Naive thymus-derived CD8-positive, alpha-beta T cell (primary cell): ENCODE measurements at regions not wholly inside any gene's neighbourhood (a gene's known extent, or its start where the extent isn't known, plus 50 kb on each side); places are given as distances from the start of the nearest gene placed in this dataset.

ENCODE experiments used
- ATAC-seq, 2 donors: fragments of 150-1000 bp; cut with Tn5 transposase in 1 of 2; sonication (Bioruptor Pico), chemical (Tn5 transposase) in 1 of 2; 1 replicate in 1 of 2; 2 replicates in 1 of 2; pipeline ENCODE4 v1.10.0; 2021; ENCODE audit warnings: mild to moderate bottlenecking in 2 of 2, moderate library complexity in 2 of 2
- POLR2A ChIA-PET: fragments of 350-600 bp; sonication (Branson Sonifier 250); formaldehyde crosslinking; loops from one replicate; lab custom pipeline; 2021; ENCODE audit warnings: antibody characterized with exemption; lab: Charles Lee
- DNase-seq, 10 donors: peaks; one replicate each; pipeline versions ENCODE4 v3.0.0 to v3.0.0-alpha.2; 2020 to 2022
- H3K27ac Mint-ChIP-seq, 10 donors: one replicate each; pipeline ENCODE4 v1.8.0; 2020 to 2022; ENCODE audit warnings: mild to moderate bottlenecking in 10 of 10, mixed read lengths in 10 of 10, moderate library complexity in 4 of 10, inconsistent platforms in 1 of 10
- H3K27me3 Mint-ChIP-seq, 5 donors: one replicate each; pipeline ENCODE4 v1.8.0; 2021 to 2022; ENCODE audit warnings: mixed read lengths in 5 of 5
- H3K36me3 Mint-ChIP-seq, 3 donors: one replicate each; pipeline ENCODE4 v1.8.0; 2020 to 2022; ENCODE audit warnings: mixed read lengths in 3 of 3, mild to moderate bottlenecking in 2 of 3, inconsistent platforms in 1 of 3
- H3K4me1 Mint-ChIP-seq, 4 donors: one replicate each; pipeline ENCODE4 v1.8.0; 2021 to 2022; ENCODE audit warnings: mixed read lengths in 4 of 4
- H3K4me3 Mint-ChIP-seq, 10 donors: one replicate each; pipeline ENCODE4 v1.8.0; 2020 to 2022; ENCODE audit warnings: mild to moderate bottlenecking in 10 of 10, mixed read lengths in 10 of 10, moderate library complexity in 6 of 10, inconsistent platforms in 1 of 10
- H3K9me3 Mint-ChIP-seq, 9 donors: one replicate each; pipeline ENCODE4 v1.8.0; 2020 to 2022; ENCODE audit warnings: mixed read lengths in 9 of 9, mild to moderate bottlenecking in 3 of 9, inconsistent platforms in 1 of 9, moderate library complexity in 1 of 9

- POLR2A ChIA-PET, result no interaction called here
- H3K27me3 Mint-ChIP-seq, result peaks cover 6 to 19% (median 12%) of the 10 kb centered on the region in 5 donors
Observed at GRCh38 chr3:46124216-46125177, 83.6 kb downstream of the CCR1 start.

GRCh38 chr3:46123646-46124045 is 84.5 kb downstream of the CCR1 start:
- DNase-seq (no peak), ATAC-seq (no peak)
- peaks cover 0 to 3% (median 0%) of the 10 kb centered on the region in 9 donors for H3K9me3 Mint-ChIP-seq
- POLR2A ChIA-PET, result no interaction called here
- H3K36me3 Mint-ChIP-seq, result no peaks in the 10 kb centered on the region
- H3K4me3 Mint-ChIP-seq, result no peak overlapping the region
- H3K4me1 Mint-ChIP-seq, result peaks cover 0 to 2% (median 0%) of the 10 kb centered on the region in 4 donors
- peaks cover 6 to 22% (median 12%) of the 10 kb centered on the region in 5 donors for H3K27me3 Mint-ChIP-seq
- H3K27ac Mint-ChIP-seq, result no peak overlapping the region

More at GRCh38 chr3:46124216-46125177, 83.6 kb downstream of the CCR1 start:
- DNase-seq (no peak), ATAC-seq (no peak)
- Mint-ChIP-seq H3K36me3 (no peaks in the 10 kb centered on the region), H3K27ac (no peak overlapping the region), H3K4me3 (no peak overlapping the region), H3K9me3 (peaks cover 0 to 3% (median 0%) of the 10 kb centered on the region in 9 donors), H3K4me1 (peaks cover 3 to 8% (median 5%) of the 10 kb centered on the region in 4 donors)

- peaks cover 6 to 22% (median 12%) of the 10 kb centered on the region in 5 donors for H3K27me3 Mint-ChIP-seq
- no peaks in the 10 kb centered on the region for H3K36me3 Mint-ChIP-seq
- POLR2A ChIA-PET, result interaction anchor here (0.8 to 1.1 kb wide), 2 partner anchors 20 to 23 kb away, joined by 3 to 5 read pairs; no protein-coding TSS in a partner anchor
- ATAC-seq, result no peak
- no peak overlapping the region for H3K4me3 Mint-ChIP-seq
- no peak for DNase-seq
- peaks cover 0 to 3% (median 0%) of the 10 kb centered on the region in 9 donors for H3K9me3 Mint-ChIP-seq
- H3K27ac Mint-ChIP-seq, result no peak overlapping the region
- peaks cover 0 to 1% (median 0%) of the 10 kb centered on the region in 4 donors for H3K4me1 Mint-ChIP-seq
Observed at GRCh38 chr3:46122091-46122490, 86.0 kb downstream of the CCR1 start.

- H3K27me3 Mint-ChIP-seq, result peaks cover 6 to 22% (median 12%) of the 10 kb centered on the region in 5 donors
Observed at GRCh38 chr3:46120983-46121382, 87.1 kb downstream of the CCR1 start.

GRCh38 chr3:46119709-46120498 is 88.2 kb downstream of the CCR1 start:
- peaks cover 6 to 22% (median 12%) of the 10 kb centered on the region in 5 donors for H3K27me3 Mint-ChIP-seq
- no peak for DNase-seq
- H3K9me3 Mint-ChIP-seq, result peaks cover 0 to 3% (median 0%) of the 10 kb centered on the region in 9 donors
- POLR2A ChIA-PET, result no interaction called here
- ATAC-seq, result no peak
- peaks cover 0 to 1% (median 0%) of the 10 kb centered on the region in 4 donors for H3K4me1 Mint-ChIP-seq
- H3K4me3 Mint-ChIP-seq, result no peak overlapping the region
- no peaks in the 10 kb centered on the region for H3K36me3 Mint-ChIP-seq
- H3K27ac Mint-ChIP-seq, result no peak overlapping the region

More at GRCh38 chr3:46120983-46121382, 87.1 kb downstream of the CCR1 start:
- Mint-ChIP-seq H3K9me3 (peaks cover 0 to 3% (median 0%) of the 10 kb centered on the region in 9 donors), H3K4me1 (peaks cover 0 to 1% (median 0%) of the 10 kb centered on the region in 4 donors), H3K4me3 (no peak overlapping the region), H3K27ac (no peak overlapping the region), H3K36me3 (no peaks in the 10 kb centered on the region)
- POLR2A ChIA-PET, result no interaction called here
- ATAC-seq, result no peak
- DNase-seq, result no peak

- H3K4me3 Mint-ChIP-seq, result no peak overlapping the region
- no peaks in the 10 kb centered on the region for H3K36me3 Mint-ChIP-seq
- peaks cover 6 to 22% (median 12%) of the 10 kb centered on the region in 5 donors for H3K27me3 Mint-ChIP-seq
- ATAC-seq, result no peak
- no peak for DNase-seq
- peaks cover 0 to 3% (median 0%) of the 10 kb centered on the region in 9 donors for H3K9me3 Mint-ChIP-seq
- H3K4me1 Mint-ChIP-seq, result no peaks in the 10 kb centered on the region
- no peak overlapping the region for H3K27ac Mint-ChIP-seq
- POLR2A ChIA-PET, result no interaction called here
Observed at GRCh38 chr3:46119253-46119652, 88.9 kb downstream of the CCR1 start.

GRCh38 chr3:46116996-46117395 is 89.7 kb upstream of the XCR1 start:
- Mint-ChIP-seq H3K27ac (no peak overlapping the region), H3K36me3 (no peaks in the 10 kb centered on the region), H3K4me3 (no peak overlapping the region), H3K27me3 (peaks cover 6 to 22% (median 12%) of the 10 kb centered on the region in 5 donors), H3K9me3 (peaks cover 0 to 3% (median 0%) of the 10 kb centered on the region in 9 donors), H3K4me1 (peaks cover 0 to 8% (median 0%) of the 10 kb centered on the region in 4 donors)
- POLR2A ChIA-PET, result no interaction called here
- no peak for DNase-seq
- no peak for ATAC-seq

- no peaks in the 10 kb centered on the region for H3K36me3 Mint-ChIP-seq
- DNase-seq (no peak), ATAC-seq (no peak)
- H3K9me3 Mint-ChIP-seq, result peaks cover 0 to 3% (median 0%) of the 10 kb centered on the region in 9 donors
- no peak overlapping the region for H3K4me3 Mint-ChIP-seq
- POLR2A ChIA-PET, result no interaction called here
- H3K27ac Mint-ChIP-seq, result no peak overlapping the region
- H3K27me3 Mint-ChIP-seq, result peaks cover 0 to 3% (median 0%) of the 10 kb centered on the region in 5 donors
- H3K4me1 Mint-ChIP-seq, result peaks cover 5 to 29% (median 9%) of the 10 kb centered on the region in 4 donors
Observed at GRCh38 chr3:46114323-46114988, 87.2 kb upstream of the XCR1 start.

- H3K9me3 Mint-ChIP-seq, result peaks cover 0 to 3% (median 0%) of the 10 kb centered on the region in 9 donors
- ATAC-seq, result no peak
- H3K36me3 Mint-ChIP-seq, result no peaks in the 10 kb centered on the region
- H3K4me3 Mint-ChIP-seq, result no peak overlapping the region
- POLR2A ChIA-PET, result no interaction called here
- no peaks in the 10 kb centered on the region for H3K27me3 Mint-ChIP-seq
- DNase-seq, result no peak
- peaks cover 13 to 37% (median 17%) of the 10 kb centered on the region in 4 donors for H3K4me1 Mint-ChIP-seq
- H3K27ac Mint-ChIP-seq, result no peak overlapping the region
Observed at GRCh38 chr3:46113608-46114007, 86.3 kb upstream of the XCR1 start.

GRCh38 chr3:46112984-46113383 is 85.7 kb upstream of the XCR1 start:
- DNase-seq (no peak), ATAC-seq (no peak)
- Mint-ChIP-seq H3K9me3 (peaks cover 0 to 3% (median 0%) of the 10 kb centered on the region in 9 donors), H3K4me1 (peaks cover 15 to 44% (median 23%) of the 10 kb centered on the region in 4 donors), H3K36me3 (no peaks in the 10 kb centered on the region), H3K27me3 (no peaks in the 10 kb centered on the region), H3K4me3 (no peak overlapping the region), H3K27ac (no peak overlapping the region)
- POLR2A ChIA-PET, result no interaction called here

GRCh38 chr3:46112296-46112695 is 85.0 kb upstream of the XCR1 start:
- DNase-seq, result no peak
- peaks cover 0 to 3% (median 0%) of the 10 kb centered on the region in 9 donors for H3K9me3 Mint-ChIP-seq
- no peak overlapping the region for H3K4me3 Mint-ChIP-seq
- H3K4me1 Mint-ChIP-seq, result peaks cover 18 to 51% (median 28%) of the 10 kb centered on the region in 4 donors
- ATAC-seq, result no peak
- H3K36me3 Mint-ChIP-seq, result no peaks in the 10 kb centered on the region
- POLR2A ChIA-PET, result no interaction called here
- peak overlapping the region in 1 of 10 donors; percentile 32 for H3K27ac Mint-ChIP-seq
- no peaks in the 10 kb centered on the region for H3K27me3 Mint-ChIP-seq
